Activated CD4-positive, alpha-beta T cell treated with anti-CD3 and anti-CD28 coated beads, Interleukin-2, Interleukin-6, amounts not matched to agents 100 ng/mL and 50 ng/mL, durations not matched to agents 16 hours and 8 hours (primary cell): ENCODE measurements at regions not wholly inside any gene's neighbourhood (a gene's known extent, or its start where the extent isn't known, plus 50 kb on each side); places are given as distances from the start of the nearest gene placed in this dataset.

Source experiments
- DNase-seq: peaks from one replicate; pipeline ENCODE4 v3.0.0-alpha.2; 2020

GRCh38 chr15:47437491-47437890 is 279.8 kb upstream of the SEMA6D start:
- no peak for DNase-seq

GRCh38 chr15:47439146-47440111 is 277.9 kb upstream of the SEMA6D start:
- DNase-seq: no peak

- DNase-seq: no peak
Measured at GRCh38 chr15:47442371-47442770, 274.9 kb upstream of the SEMA6D start.

GRCh38 chr15:47443839-47444238 is 273.5 kb upstream of the SEMA6D start:
- DNase-seq: no peak

GRCh38 chr15:47445723-47446392 is 271.4 kb upstream of the SEMA6D start:
- DNase-seq: no peak

- DNase-seq: no peak
Measured at GRCh38 chr15:47460795-47461573, 256.3 kb upstream of the SEMA6D start.

GRCh38 chr15:47461652-47462141 is 255.6 kb upstream of the SEMA6D start:
- DNase-seq: no peak

GRCh38 chr15:47466357-47466756 is 250.9 kb upstream of the SEMA6D start:
- DNase-seq: no peak

- no peak for DNase-seq
Measured at GRCh38 chr15:47470983-47471382, 246.3 kb upstream of the SEMA6D start.

GRCh38 chr15:47473106-47473725 is 244.1 kb upstream of the SEMA6D start:
- no peak for DNase-seq

GRCh38 chr15:47473832-47474231 is 243.5 kb upstream of the SEMA6D start:
- DNase-seq: no peak

- DNase-seq: no peak
Measured at GRCh38 chr15:47475336-47475735, 242.0 kb upstream of the SEMA6D start.

- DNase-seq: no peak
Measured at GRCh38 chr15:47477341-47477740, 240.0 kb upstream of the SEMA6D start.

GRCh38 chr15:47484059-47484458 is 233.2 kb upstream of the SEMA6D start:
- no peak for DNase-seq

- DNase-seq: no peak
Measured at GRCh38 chr15:47484997-47485396, 232.3 kb upstream of the SEMA6D start.

GRCh38 chr15:47485419-47485818 is 231.9 kb upstream of the SEMA6D start:
- no peak for DNase-seq

- no peak for DNase-seq
Measured at GRCh38 chr15:47486040-47486439, 231.3 kb upstream of the SEMA6D start.

- no peak for DNase-seq
Measured at GRCh38 chr15:47492195-47492594, 225.1 kb upstream of the SEMA6D start.

- DNase-seq: no peak
Measured at GRCh38 chr15:47493357-47494247, 223.7 kb upstream of the SEMA6D start.

GRCh38 chr15:47496343-47497185 is 220.7 kb upstream of the SEMA6D start:
- no peak for DNase-seq

- no peak for DNase-seq
Measured at GRCh38 chr15:47500842-47501241, 216.5 kb upstream of the SEMA6D start.
